Glutamatergic neuron (in vitro differentiated cells): ENCODE measurements at regions not wholly inside any gene's neighbourhood (a gene's known extent, or its start where the extent isn't known, plus 50 kb on each side); places are given as distances from the start of the nearest gene placed in this dataset.

Experiments
- DNase-seq: peaks from one replicate; pipeline ENCODE4 v3.0.0; 2022
- H3K27ac Mint-ChIP-seq: one replicate; pipeline ENCODE4 v1.8.0; 2020; ENCODE audit warnings: mild to moderate bottlenecking, mixed read lengths, inconsistent platforms; ENCODE audit not compliant: unreplicated experiment
- H3K27me3 Mint-ChIP-seq: one replicate; pipeline ENCODE4 v1.8.0; 2020; ENCODE audit warnings: mild to moderate bottlenecking, moderate library complexity, mixed read lengths, inconsistent platforms; ENCODE audit not compliant: unreplicated experiment
- H3K36me3 Mint-ChIP-seq: one replicate; pipeline ENCODE4 v1.8.0; 2020; ENCODE audit warnings: mild to moderate bottlenecking, mixed read lengths, inconsistent platforms; ENCODE audit not compliant: unreplicated experiment
- H3K4me1 Mint-ChIP-seq: one replicate; pipeline ENCODE4 v1.8.0; 2020; ENCODE audit warnings: mild to moderate bottlenecking, low read depth, mixed read lengths, inconsistent platforms; ENCODE audit not compliant: unreplicated experiment
- H3K4me3 Mint-ChIP-seq: one replicate; pipeline ENCODE4 v1.8.0; 2020; ENCODE audit warnings: mild to moderate bottlenecking, mixed read lengths, inconsistent platforms; ENCODE audit not compliant: unreplicated experiment
- H3K9me3 Mint-ChIP-seq: one replicate; pipeline ENCODE4 v1.8.0; 2020; ENCODE audit warnings: mild to moderate bottlenecking, moderate library complexity, mixed read lengths, inconsistent platforms; ENCODE audit not compliant: unreplicated experiment
- TF ChIP-seq, protein P1 (sequence below): fragments of 200-600 bp; sonication (generic); IDR thresholded peaks from one replicate; pipeline ENCODE4 v1.5.0; 2021; ENCODE audit not compliant: partially characterized antibody, unreplicated experiment

GRCh38 chr12:59149995-59150642, 229.8 kb upstream of the LRIG3 start:
- peaks cover 1% of the 10 kb centered on the region for H3K27me3 Mint-ChIP-seq
- H3K4me3 Mint-ChIP-seq, result no peak overlapping the region
- no peaks in the 10 kb centered on the region for H3K36me3 Mint-ChIP-seq
- peaks cover 2% of the 10 kb centered on the region for H3K4me1 Mint-ChIP-seq
- TF ChIP-seq, protein P1, sequence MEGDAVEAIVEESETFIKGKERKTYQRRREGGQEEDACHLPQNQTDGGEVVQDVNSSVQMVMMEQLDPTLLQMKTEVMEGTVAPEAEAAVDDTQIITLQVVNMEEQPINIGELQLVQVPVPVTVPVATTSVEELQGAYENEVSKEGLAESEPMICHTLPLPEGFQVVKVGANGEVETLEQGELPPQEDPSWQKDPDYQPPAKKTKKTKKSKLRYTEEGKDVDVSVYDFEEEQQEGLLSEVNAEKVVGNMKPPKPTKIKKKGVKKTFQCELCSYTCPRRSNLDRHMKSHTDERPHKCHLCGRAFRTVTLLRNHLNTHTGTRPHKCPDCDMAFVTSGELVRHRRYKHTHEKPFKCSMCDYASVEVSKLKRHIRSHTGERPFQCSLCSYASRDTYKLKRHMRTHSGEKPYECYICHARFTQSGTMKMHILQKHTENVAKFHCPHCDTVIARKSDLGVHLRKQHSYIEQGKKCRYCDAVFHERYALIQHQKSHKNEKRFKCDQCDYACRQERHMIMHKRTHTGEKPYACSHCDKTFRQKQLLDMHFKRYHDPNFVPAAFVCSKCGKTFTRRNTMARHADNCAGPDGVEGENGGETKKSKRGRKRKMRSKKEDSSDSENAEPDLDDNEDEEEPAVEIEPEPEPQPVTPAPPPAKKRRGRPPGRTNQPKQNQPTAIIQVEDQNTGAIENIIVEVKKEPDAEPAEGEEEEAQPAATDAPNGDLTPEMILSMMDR, result peak; percentile 96
- H3K9me3 Mint-ChIP-seq, result peaks cover 4% of the 10 kb centered on the region
- peak overlapping the region; percentile 60 for H3K27ac Mint-ChIP-seq
- DNase-seq, result no peak

- Mint-ChIP-seq H3K4me3 (no peak overlapping the region), H3K27ac (no peak overlapping the region), H3K27me3 (peaks cover 1% of the 10 kb centered on the region), H3K9me3 (peaks cover 4% of the 10 kb centered on the region), H3K4me1 (peaks cover 8% of the 10 kb centered on the region), H3K36me3 (no peaks in the 10 kb centered on the region)
- DNase-seq, result no peak
- TF ChIP-seq, protein P1, result no peak
These were observed 227.5 kb upstream of the LRIG3 start for GRCh38 chr12:59147791-59148190.

DNA sequence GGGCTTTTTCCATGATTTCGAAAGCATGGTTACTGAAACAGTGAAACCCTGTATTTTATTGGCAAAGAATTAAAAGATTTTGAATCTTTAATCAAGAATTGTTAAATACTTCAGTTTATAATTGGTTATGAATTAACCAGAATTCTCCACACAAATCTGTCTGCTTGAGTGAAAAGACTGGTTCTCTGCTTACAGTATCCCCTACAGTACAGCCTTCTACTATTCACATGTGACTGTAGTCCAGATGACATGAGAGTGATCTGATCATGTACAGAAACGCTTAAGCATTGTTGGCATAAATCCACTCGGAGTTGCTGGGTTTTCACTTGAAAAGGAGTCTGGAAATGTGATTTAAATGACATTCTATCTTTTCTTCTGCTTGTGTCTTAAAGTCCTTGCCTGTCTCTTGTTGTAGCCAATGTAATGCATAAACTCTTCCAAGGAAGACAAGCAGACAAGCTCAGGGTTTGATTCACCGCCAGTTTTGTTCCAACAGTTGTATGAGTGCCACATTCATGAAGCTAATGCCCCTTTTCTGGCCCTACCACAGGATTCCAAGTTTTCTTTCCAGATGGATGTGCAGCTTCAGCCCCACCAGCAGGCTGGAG, 222.0 kb upstream of the LRIG3 start:
- H3K27me3 Mint-ChIP-seq, result no peaks in the 10 kb centered on the region
- H3K27ac Mint-ChIP-seq, result no peak overlapping the region
- H3K4me1 Mint-ChIP-seq, result peaks cover 6% of the 10 kb centered on the region
- no peak overlapping the region for H3K4me3 Mint-ChIP-seq
- no peak for DNase-seq
- TF ChIP-seq, protein P1, result no peak
- no peaks in the 10 kb centered on the region for H3K36me3 Mint-ChIP-seq
- no peaks in the 10 kb centered on the region for H3K9me3 Mint-ChIP-seq

GRCh38 chr12:59134750-59135149, 214.4 kb upstream of the LRIG3 start:
- H3K36me3 Mint-ChIP-seq, result peaks cover 13% of the 10 kb centered on the region
- H3K27me3 Mint-ChIP-seq, result no peaks in the 10 kb centered on the region
- H3K4me1 Mint-ChIP-seq, result peaks cover 14% of the 10 kb centered on the region
- DNase-seq, result no peak
- no peak overlapping the region for H3K4me3 Mint-ChIP-seq
- no peak overlapping the region for H3K27ac Mint-ChIP-seq
- TF ChIP-seq, protein P1, result no peak
- H3K9me3 Mint-ChIP-seq, result peaks cover 4% of the 10 kb centered on the region

- no peak for DNase-seq
- peaks cover 13% of the 10 kb centered on the region for H3K36me3 Mint-ChIP-seq
These were observed 211.2 kb upstream of the LRIG3 start for GRCh38 chr12:59131462-59131861.

More at GRCh38 chr12:59131462-59131861, 211.2 kb upstream of the LRIG3 start:
- peaks cover 14% of the 10 kb centered on the region for H3K4me1 Mint-ChIP-seq
- no peak overlapping the region for H3K4me3 Mint-ChIP-seq
- H3K27me3 Mint-ChIP-seq, result no peaks in the 10 kb centered on the region
- H3K27ac Mint-ChIP-seq, result peak overlapping the region; percentile 65
- TF ChIP-seq, protein P1, result no peak
- peaks cover 4% of the 10 kb centered on the region for H3K9me3 Mint-ChIP-seq
